WTC11 (cell line): ENCODE measurements at regions not wholly inside any gene's neighbourhood (a gene's known extent, or its start where the extent isn't known, plus 50 kb on each side); places are given as distances from the start of the nearest gene placed in this dataset.

Experiments used
- CTCF ChIP-seq: fragments of 200-600 bp; IDR thresholded peaks from 2 replicates; pipeline ENCODE4 v1.8.0; 2022; ENCODE audit warnings: antibody characterized with exemption
- ESRRA ChIP-seq: sonication (generic); formaldehyde crosslinking; IDR thresholded peaks from 2 replicates; pipeline ENCODE4 v1.8.1; 2022; ENCODE audit warnings: mild to moderate bottlenecking, missing genetic modification reagents, borderline replicate concordance
- KAT7 ChIP-seq: sonication (generic); formaldehyde crosslinking; IDR thresholded peaks from 2 replicates; pipeline ENCODE4 v1.8.1; 2023; ENCODE audit warnings: missing genetic modification reagents, mild to moderate bottlenecking, borderline replicate concordance
- SMAD3 ChIP-seq: sonication (generic); formaldehyde crosslinking; IDR thresholded peaks from 2 replicates; pipeline ENCODE4 v1.8.0; 2022; ENCODE audit warnings: missing genetic modification reagents, mild to moderate bottlenecking, borderline replicate concordance
- SMAD4 ChIP-seq: sonication (generic); formaldehyde crosslinking; IDR thresholded peaks from 2 replicates; pipeline ENCODE4 v1.8.0; 2022; ENCODE audit warnings: mild to moderate bottlenecking, missing genetic modification reagents
- TCF7 ChIP-seq: sonication (generic); formaldehyde crosslinking; IDR thresholded peaks from 2 replicates; pipeline ENCODE4 v1.8.0; 2022; ENCODE audit warnings: mild to moderate bottlenecking, low read depth, missing genetic modification reagents, moderate library complexity

DNA sequence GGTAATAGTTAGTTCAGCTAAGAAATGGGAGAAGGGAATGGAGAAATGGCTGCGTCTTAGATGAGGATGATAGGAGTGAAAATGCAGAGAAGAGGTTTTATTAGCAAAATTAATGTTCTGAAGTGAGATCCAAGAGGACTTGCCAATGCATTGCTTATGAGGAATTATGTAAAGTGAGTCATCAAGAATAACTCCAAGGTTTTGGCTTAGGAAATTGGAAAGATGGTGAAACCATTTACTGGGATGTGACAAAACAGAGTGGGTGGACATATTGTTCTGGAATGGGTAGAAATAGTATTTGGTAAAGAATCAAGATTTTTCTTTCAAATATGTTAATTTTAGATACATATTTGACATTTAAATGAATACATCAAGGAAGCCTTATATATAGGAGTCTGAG, 306.6 kb upstream of the CYRIA start:
- TF ChIP-seq SMAD3 (CRISPR knock-in tag) (no peak), CTCF (no peak), KAT7 (CRISPR knock-in tag) (no peak), ESRRA (no peak), SMAD4 (CRISPR knock-in tag) (no peak), TCF7 (CRISPR knock-in tag) (no peak)
